Fibroblast of pulmonary artery (primary cell): ENCODE measurements at regions not wholly inside any gene's neighbourhood (a gene's known extent, or its start where the extent isn't known, plus 50 kb on each side); places are given as distances from the start of the nearest gene placed in this dataset.

Source experiments
- DNase-seq: peaks from one replicate; pipeline ENCODE4 v3.0.0-alpha.2; 2010; ENCODE audit warnings: low read depth
- H3K4me3 ChIP-seq: replicated peaks from 2 replicates; pipeline ENCODE4 v1.5.1; 2011; ENCODE audit warnings: low read depth, mild to moderate bottlenecking, control low read depth, low read length, moderate library complexity
- TF ChIP-seq, protein P1 (sequence below): IDR thresholded peaks from 2 replicates; pipeline ENCODE4 v1.5.1; 2011; ENCODE audit warnings: mild to moderate bottlenecking, control low read depth, low read length, inconsistent platforms; ENCODE audit errors: missing control alignments

GRCh38 chr4:161143375-161143774 lies 1020.4 kb downstream of the FSTL5 start:
- TF ChIP-seq, protein P1, sequence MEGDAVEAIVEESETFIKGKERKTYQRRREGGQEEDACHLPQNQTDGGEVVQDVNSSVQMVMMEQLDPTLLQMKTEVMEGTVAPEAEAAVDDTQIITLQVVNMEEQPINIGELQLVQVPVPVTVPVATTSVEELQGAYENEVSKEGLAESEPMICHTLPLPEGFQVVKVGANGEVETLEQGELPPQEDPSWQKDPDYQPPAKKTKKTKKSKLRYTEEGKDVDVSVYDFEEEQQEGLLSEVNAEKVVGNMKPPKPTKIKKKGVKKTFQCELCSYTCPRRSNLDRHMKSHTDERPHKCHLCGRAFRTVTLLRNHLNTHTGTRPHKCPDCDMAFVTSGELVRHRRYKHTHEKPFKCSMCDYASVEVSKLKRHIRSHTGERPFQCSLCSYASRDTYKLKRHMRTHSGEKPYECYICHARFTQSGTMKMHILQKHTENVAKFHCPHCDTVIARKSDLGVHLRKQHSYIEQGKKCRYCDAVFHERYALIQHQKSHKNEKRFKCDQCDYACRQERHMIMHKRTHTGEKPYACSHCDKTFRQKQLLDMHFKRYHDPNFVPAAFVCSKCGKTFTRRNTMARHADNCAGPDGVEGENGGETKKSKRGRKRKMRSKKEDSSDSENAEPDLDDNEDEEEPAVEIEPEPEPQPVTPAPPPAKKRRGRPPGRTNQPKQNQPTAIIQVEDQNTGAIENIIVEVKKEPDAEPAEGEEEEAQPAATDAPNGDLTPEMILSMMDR: no peak
- DNase-seq: no peak
- no peak overlapping the region for H3K4me3 ChIP-seq

DNA sequence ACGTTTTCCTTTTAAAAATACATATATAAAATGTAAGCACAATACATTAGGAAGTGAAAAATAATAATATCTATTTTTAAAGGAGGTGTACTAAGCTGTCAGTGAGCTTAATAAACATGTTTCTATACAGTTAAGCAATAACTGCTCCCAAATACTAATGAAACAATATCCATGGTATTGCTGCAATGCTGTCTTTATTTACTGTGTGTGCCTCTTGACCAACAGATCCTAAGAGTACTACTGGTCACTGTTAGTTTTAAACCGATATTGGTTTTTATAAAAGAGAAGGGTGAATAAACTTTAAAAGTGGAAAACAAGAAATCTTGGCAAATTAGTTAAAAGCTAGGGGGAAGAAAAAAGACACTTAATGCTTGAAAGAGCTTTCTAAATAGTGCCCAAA lies 1029.0 kb downstream of the FSTL5 start:
- TF ChIP-seq, protein P1: no peak
- no peak overlapping the region for H3K4me3 ChIP-seq
- DNase-seq: no peak

DNA sequence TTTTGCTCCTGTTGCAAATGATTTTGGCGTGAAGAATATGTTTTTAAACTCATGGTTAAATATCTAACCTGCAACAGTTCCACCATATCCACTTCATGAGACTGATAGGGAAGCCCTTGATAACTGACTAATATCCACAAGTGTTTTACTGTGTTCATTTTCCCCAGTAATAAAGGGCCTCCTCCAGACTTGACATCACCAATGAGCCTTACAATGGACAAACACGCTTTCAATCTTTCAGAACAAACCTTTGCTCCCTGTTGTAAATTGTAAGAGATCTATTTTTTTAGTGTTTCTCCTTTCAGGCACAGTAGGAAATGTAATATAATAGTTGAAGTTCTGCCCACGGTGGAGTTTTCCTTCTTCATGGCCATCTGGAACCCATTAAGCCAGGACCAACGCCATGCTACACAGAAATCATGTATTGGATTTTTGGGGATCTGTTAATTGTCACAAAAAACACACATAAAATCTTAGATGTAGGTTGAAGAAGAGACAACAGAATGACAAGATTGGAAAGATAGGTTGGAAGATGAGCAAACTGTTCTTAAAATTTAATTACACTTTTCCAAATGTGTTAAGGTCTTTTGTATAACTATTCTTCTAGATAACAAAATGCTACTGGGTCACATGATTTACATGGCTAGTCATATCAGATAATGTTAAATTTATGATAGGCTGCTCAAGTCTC lies 1030.1 kb downstream of the FSTL5 start:
- TF ChIP-seq, protein P1: no peak
- no peak for DNase-seq
- H3K4me3 ChIP-seq: no peak overlapping the region

DNA sequence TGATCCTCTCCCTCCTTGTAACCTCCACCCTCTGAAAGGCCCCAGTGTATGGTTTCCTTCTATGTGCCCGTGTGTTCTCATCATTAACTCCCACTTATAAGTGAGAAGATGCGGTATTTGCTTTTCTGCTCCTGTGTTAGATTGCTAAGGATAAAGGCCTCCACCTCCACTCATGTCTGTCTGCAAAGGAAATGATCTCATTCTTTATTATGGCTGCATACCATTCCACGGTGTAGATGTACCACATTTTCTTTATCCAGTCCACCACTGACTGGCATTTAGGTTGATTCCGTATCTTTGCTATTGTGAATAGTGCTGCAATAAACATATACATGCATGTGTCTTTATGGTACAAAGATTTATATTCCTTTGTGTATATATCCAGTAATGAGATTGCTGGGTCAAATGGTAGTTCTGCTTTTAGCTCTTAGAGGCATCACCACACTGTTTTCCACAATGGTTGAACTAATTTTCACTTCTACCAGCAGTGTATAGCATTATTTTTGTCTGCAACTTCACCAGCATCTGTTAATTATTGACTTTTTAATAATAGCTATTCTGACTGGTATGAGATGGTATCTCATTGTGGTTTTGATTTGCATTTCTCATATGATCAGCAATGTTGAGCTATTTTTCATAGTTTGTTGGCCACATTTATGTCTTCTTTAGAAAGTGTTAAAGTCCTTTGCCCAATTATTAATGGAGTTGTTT lies 1030.9 kb downstream of the FSTL5 start:
- TF ChIP-seq, protein P1: no peak
- no peak for DNase-seq
- no peak overlapping the region for H3K4me3 ChIP-seq

DNA sequence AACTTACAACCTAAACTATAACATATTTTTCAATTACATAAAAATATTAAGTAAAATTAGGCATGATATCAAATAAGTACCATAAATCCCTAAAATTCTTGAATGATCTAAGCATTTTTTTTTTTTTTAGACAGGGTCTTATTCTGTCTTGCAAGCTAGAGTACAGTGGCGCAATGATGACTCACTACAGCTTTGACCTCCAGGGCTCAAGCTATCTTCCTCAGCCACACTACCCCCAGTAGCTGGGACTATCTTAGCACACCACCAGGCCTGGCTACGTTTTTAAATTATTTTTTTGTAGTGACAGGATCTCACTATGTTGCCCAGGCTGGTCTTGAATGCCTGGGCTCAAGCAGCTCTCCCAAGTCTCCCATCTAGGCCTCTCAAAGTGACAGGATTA lies 1042.3 kb downstream of the FSTL5 start:
- DNase-seq: no peak
- no peak overlapping the region for H3K4me3 ChIP-seq
- TF ChIP-seq, protein P1: no peak

GRCh38 chr4:161101881-161102280 lies 1061.9 kb downstream of the FSTL5 start:
- DNase-seq: no peak
- no peak overlapping the region for H3K4me3 ChIP-seq
- TF ChIP-seq, protein P1: no peak
